Activated CD4-positive, alpha-beta T cell treated with anti-CD3 and anti-CD28 coated beads, Interleukin-2, amount 10 ng/mL, durations not matched to agents 7 days and 5 days (primary cell): ENCODE measurements at regions not wholly inside any gene's neighbourhood (a gene's known extent, or its start where the extent isn't known, plus 50 kb on each side); places are given as distances from the start of the nearest gene placed in this dataset.
"Not testable (repeated sequence)": the region's sequence is repeated elsewhere in the genome, so short reads cannot be mapped to it uniquely, and the experiment has no call there.

Experiments used
- CTCF ChIA-PET: fragments of 350-600 bp; sonication (Branson Sonifier 250); formaldehyde crosslinking; loops from one replicate; lab custom pipeline; 2021; ENCODE audit warnings: antibody characterized with exemption; lab: Charles Lee
- POLR2A ChIA-PET: fragments of 350-600 bp; sonication (Branson Sonifier 250); formaldehyde crosslinking; loops from one replicate; lab custom pipeline; 2021; ENCODE audit warnings: antibody characterized with exemption; lab: Charles Lee
- DNase-seq: peaks from one replicate; pipeline ENCODE4 v3.0.0-alpha.2; 2020
- H3K27ac Mint-ChIP-seq: one replicate; pipeline ENCODE4 v1.8.0; 2021; ENCODE audit warnings: mild to moderate bottlenecking, moderate library complexity, mixed read lengths
- H3K27me3 Mint-ChIP-seq: one replicate; pipeline ENCODE4 v1.8.0; 2021; ENCODE audit warnings: mixed read lengths
- H3K36me3 Mint-ChIP-seq: one replicate; pipeline ENCODE4 v1.8.0; 2021; ENCODE audit warnings: low read depth, mixed read lengths
- H3K4me1 Mint-ChIP-seq: one replicate; pipeline ENCODE4 v1.8.0; 2021; ENCODE audit warnings: mixed read lengths
- H3K4me3 Mint-ChIP-seq: one replicate; pipeline ENCODE4 v1.8.0; 2021; ENCODE audit warnings: mild to moderate bottlenecking, moderate library complexity, mixed read lengths
- H3K9me3 Mint-ChIP-seq: one replicate; pipeline ENCODE4 v1.8.0; 2021; ENCODE audit warnings: mixed read lengths

GRCh38 chr6:100062621-100063020 is 68.6 kb upstream of the MCHR2 start:
- Mint-ChIP-seq H3K9me3 (peaks cover under 1% of the 10 kb centered on the region), H3K27ac (no peak overlapping the region), H3K36me3 (no peaks in the 10 kb centered on the region), H3K27me3 (peaks cover 5% of the 10 kb centered on the region), H3K4me3 (no peak overlapping the region), H3K4me1 (no peaks in the 10 kb centered on the region)
- DNase-seq, result no peak
- ChIA-PET POLR2A (no interaction called here), CTCF (no interaction called here)

GRCh38 chr6:100057941-100058340 is 63.9 kb upstream of the MCHR2 start:
- no peak for DNase-seq
- no peak overlapping the region for H3K4me3 Mint-ChIP-seq
- H3K4me1 Mint-ChIP-seq, result no peaks in the 10 kb centered on the region
- H3K27me3 Mint-ChIP-seq, result peaks cover 5% of the 10 kb centered on the region
- H3K36me3 Mint-ChIP-seq, result no peaks in the 10 kb centered on the region
- ChIA-PET POLR2A (no interaction called here), CTCF (no interaction called here)
- H3K9me3 Mint-ChIP-seq, result no peaks in the 10 kb centered on the region
- H3K27ac Mint-ChIP-seq, result no peak overlapping the region

GRCh38 chr6:100050550-100050949 is 56.5 kb upstream of the MCHR2 start:
- Mint-ChIP-seq H3K9me3 (no peaks in the 10 kb centered on the region), H3K4me1 (no peaks in the 10 kb centered on the region), H3K27ac (no peak overlapping the region), H3K4me3 (no peak overlapping the region), H3K36me3 (no peaks in the 10 kb centered on the region), H3K27me3 (no peaks in the 10 kb centered on the region)
- ChIA-PET POLR2A (no interaction called here), CTCF (no interaction called here)
- no peak for DNase-seq

GRCh38 chr6:100043961-100044360 is 49.9 kb upstream of the MCHR2 start:
- H3K36me3 Mint-ChIP-seq, H3K9me3 Mint-ChIP-seq, H3K4me1 Mint-ChIP-seq, H3K27me3 Mint-ChIP-seq, DNase-seq, H3K4me3 Mint-ChIP-seq, H3K27ac Mint-ChIP-seq, POLR2A ChIA-PET: not testable (repeated sequence)
- CTCF ChIA-PET, result interaction anchor here (0.6 kb wide), 1 partner anchor 63 kb away, joined by 3 read pairs; no protein-coding TSS in a partner anchor
